SK-N-SH treated with all-trans-retinoic acid at 6 μM for 48 hours (cell line): ENCODE measurements at regions not wholly inside any gene's neighbourhood (a gene's known extent, or its start where the extent isn't known, plus 50 kb on each side); places are given as distances from the start of the nearest gene placed in this dataset.

Experiments used
- ATAC-seq: fragments of 200-7000 bp; cut with Tn5 transposase; 3 replicates; pipeline ENCODE4 v1.9.1; 2020; ENCODE audit warnings: mild to moderate bottlenecking, moderate library complexity
- ARNTL ChIP-seq: fragments of 450-650 bp; formaldehyde crosslinking; IDR thresholded peaks from 2 replicates; pipeline ENCODE4 v1.5.0; 2020; ENCODE audit warnings: low read depth, mild to moderate bottlenecking, moderate library complexity, borderline replicate concordance
- BACH2 ChIP-seq: fragments of 250-450 bp; sonication (Bioruptor Pico); IDR thresholded peaks from 2 replicates; pipeline ENCODE4 v1.9.0; 2021; ENCODE audit warnings: mild to moderate bottlenecking, borderline replicate concordance
- CSDC2 ChIP-seq: fragments of 250-450 bp; sonication (Bioruptor Pico); IDR thresholded peaks from 2 replicates; pipeline ENCODE4 v1.5.0; 2020; ENCODE audit warnings: mild to moderate bottlenecking, moderate library complexity
- CSRNP3 ChIP-seq: fragments of 250-450 bp; sonication (Bioruptor Pico); IDR thresholded peaks from 2 replicates; pipeline ENCODE4 v1.5.1; 2021; ENCODE audit warnings: mild to moderate bottlenecking, moderate library complexity
- ESRRG ChIP-seq: fragments of 250-450 bp; sonication (Bioruptor Pico); IDR thresholded peaks from 2 replicates; pipeline ENCODE4 v1.6.1; 2021; ENCODE audit warnings: mild to moderate bottlenecking
- GLIS3 ChIP-seq: fragments of 250-450 bp; sonication (Bioruptor Pico); IDR thresholded peaks from 2 replicates; pipeline ENCODE4 v1.5.0; 2020; ENCODE audit warnings: mild to moderate bottlenecking, moderate library complexity
- ISL1 ChIP-seq: fragments of 250-450 bp; sonication (Bioruptor Pico); IDR thresholded peaks from 2 replicates; pipeline ENCODE4 v2.1.2; 2022; ENCODE audit warnings: mild to moderate bottlenecking, moderate library complexity
- OSR1 ChIP-seq: fragments of 250-450 bp; sonication (Bioruptor Pico); IDR thresholded peaks from 2 replicates; pipeline ENCODE4 v1.8.0; 2022; ENCODE audit warnings: moderate library complexity, mild to moderate bottlenecking, inconsistent platforms
- POU6F1 ChIP-seq: fragments of 250-450 bp; sonication (Bioruptor Pico); IDR thresholded peaks from 2 replicates; pipeline ENCODE4 v1.8.0; 2021; ENCODE audit warnings: low read depth, mild to moderate bottlenecking, moderate library complexity, borderline replicate concordance
- RARB ChIP-seq: fragments of 250-450 bp; sonication (Bioruptor Pico); IDR thresholded peaks from 2 replicates; pipeline ENCODE4 v1.8.0; 2021; ENCODE audit warnings: mild to moderate bottlenecking, moderate library complexity
- SNAI2 ChIP-seq: fragments of 250-450 bp; sonication (Bioruptor Pico); IDR thresholded peaks from 2 replicates; pipeline ENCODE4 v1.5.0; 2020; ENCODE audit warnings: mild to moderate bottlenecking, moderate library complexity
- TCF4 ChIP-seq: fragments of 250-450 bp; sonication (Bioruptor Pico); IDR thresholded peaks from 2 replicates; pipeline ENCODE4 v1.8.0; 2021; ENCODE audit warnings: mild to moderate bottlenecking, moderate library complexity, borderline replicate concordance
- TOX ChIP-seq: fragments of 250-450 bp; sonication (Bioruptor Pico); IDR thresholded peaks from 2 replicates; pipeline ENCODE4 v1.8.0; 2021; ENCODE audit warnings: mild to moderate bottlenecking, moderate library complexity, borderline replicate concordance
- TSHZ2 ChIP-seq: fragments of 250-450 bp; sonication (Bioruptor Pico); IDR thresholded peaks from 2 replicates; pipeline ENCODE4 v1.5.0; 2020; ENCODE audit warnings: mild to moderate bottlenecking, moderate library complexity
- ZFP3 ChIP-seq: fragments of 250-450 bp; sonication (Bioruptor Pico); IDR thresholded peaks from 2 replicates; pipeline ENCODE4 v1.5.0; 2020; ENCODE audit warnings: mild to moderate bottlenecking, moderate library complexity
- ZFP30 ChIP-seq: fragments of 450-650 bp; formaldehyde crosslinking; IDR thresholded peaks from 2 replicates; pipeline ENCODE4 v1.5.0; 2022; ENCODE audit warnings: mild to moderate bottlenecking, moderate library complexity
- ZNF565 ChIP-seq: fragments of 450-650 bp; formaldehyde crosslinking; conservative IDR thresholded peaks from 2 replicates; pipeline ENCODE4 v1.5.0; 2020; ENCODE audit warnings: low read depth, mild to moderate bottlenecking, moderate library complexity
- ZNF70 ChIP-seq: fragments of 450-650 bp; formaldehyde crosslinking; IDR thresholded peaks from 2 replicates; pipeline ENCODE4 v1.5.0; 2020; ENCODE audit warnings: mild to moderate bottlenecking, moderate library complexity
- ZNF8 ChIP-seq: fragments of 450-650 bp; formaldehyde crosslinking; IDR thresholded peaks from 2 replicates; pipeline ENCODE4 v1.5.0; 2020; ENCODE audit warnings: mild to moderate bottlenecking, moderate library complexity
- TF ChIP-seq, protein P1 (sequence below): fragments of 250-450 bp; sonication (Bioruptor Pico); IDR thresholded peaks from 2 replicates; pipeline ENCODE4 v1.8.0; 2020; ENCODE audit warnings: mild to moderate bottlenecking, moderate library complexity, borderline replicate concordance
- TF ChIP-seq, protein P2 (sequence below): fragments of 250-450 bp; sonication (Bioruptor Pico); IDR thresholded peaks from 2 replicates; pipeline ENCODE4 v1.5.1; 2020; ENCODE audit warnings: low read depth, mild to moderate bottlenecking, moderate library complexity

- ATAC-seq, result no peak
- TF ChIP-seq TOX (CRISPR knock-in tag) (no peak), CSDC2 (CRISPR knock-in tag) (no peak), ISL1 (no peak), ZFP30 (CRISPR knock-in tag) (no peak), BACH2 (CRISPR knock-in tag) (no peak), ZNF70 (no peak), OSR1 (CRISPR knock-in tag) (no peak), CSRNP3 (CRISPR knock-in tag) (no peak), ESRRG (CRISPR knock-in tag) (no peak), ZFP3 (no peak), ZNF8 (no peak), GLIS3 (CRISPR knock-in tag) (no peak)
- TF ChIP-seq, protein P1, sequence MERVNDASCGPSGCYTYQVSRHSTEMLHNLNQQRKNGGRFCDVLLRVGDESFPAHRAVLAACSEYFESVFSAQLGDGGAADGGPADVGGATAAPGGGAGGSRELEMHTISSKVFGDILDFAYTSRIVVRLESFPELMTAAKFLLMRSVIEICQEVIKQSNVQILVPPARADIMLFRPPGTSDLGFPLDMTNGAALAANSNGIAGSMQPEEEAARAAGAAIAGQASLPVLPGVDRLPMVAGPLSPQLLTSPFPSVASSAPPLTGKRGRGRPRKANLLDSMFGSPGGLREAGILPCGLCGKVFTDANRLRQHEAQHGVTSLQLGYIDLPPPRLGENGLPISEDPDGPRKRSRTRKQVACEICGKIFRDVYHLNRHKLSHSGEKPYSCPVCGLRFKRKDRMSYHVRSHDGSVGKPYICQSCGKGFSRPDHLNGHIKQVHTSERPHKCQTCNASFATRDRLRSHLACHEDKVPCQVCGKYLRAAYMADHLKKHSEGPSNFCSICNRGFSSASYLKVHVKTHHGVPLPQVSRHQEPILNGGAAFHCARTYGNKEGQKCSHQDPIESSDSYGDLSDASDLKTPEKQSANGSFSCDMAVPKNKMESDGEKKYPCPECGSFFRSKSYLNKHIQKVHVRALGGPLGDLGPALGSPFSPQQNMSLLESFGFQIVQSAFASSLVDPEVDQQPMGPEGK (CRISPR knock-in tag), result no peak
Observed at GRCh38 chr13:22655106-22655852, 525.5 kb upstream of the SGCG start.

- TF ChIP-seq GLIS3 (CRISPR knock-in tag) (no peak), RARB (CRISPR knock-in tag) (no peak), SNAI2 (CRISPR knock-in tag) (no peak), TOX (CRISPR knock-in tag) (no peak), ISL1 (no peak), OSR1 (CRISPR knock-in tag) (no peak), CSDC2 (CRISPR knock-in tag) (no peak), TSHZ2 (CRISPR knock-in tag) (no peak), ZNF70 (no peak), CSRNP3 (CRISPR knock-in tag) (no peak), POU6F1 (CRISPR knock-in tag) (no peak), ZNF565 (CRISPR knock-in tag) (no peak), ZFP30 (CRISPR knock-in tag) (no peak), TCF4 (CRISPR knock-in tag) (no peak), ZFP3 (no peak), ARNTL (CRISPR knock-in tag) (no peak), ESRRG (CRISPR knock-in tag) (no peak)
- TF ChIP-seq, protein P2, sequence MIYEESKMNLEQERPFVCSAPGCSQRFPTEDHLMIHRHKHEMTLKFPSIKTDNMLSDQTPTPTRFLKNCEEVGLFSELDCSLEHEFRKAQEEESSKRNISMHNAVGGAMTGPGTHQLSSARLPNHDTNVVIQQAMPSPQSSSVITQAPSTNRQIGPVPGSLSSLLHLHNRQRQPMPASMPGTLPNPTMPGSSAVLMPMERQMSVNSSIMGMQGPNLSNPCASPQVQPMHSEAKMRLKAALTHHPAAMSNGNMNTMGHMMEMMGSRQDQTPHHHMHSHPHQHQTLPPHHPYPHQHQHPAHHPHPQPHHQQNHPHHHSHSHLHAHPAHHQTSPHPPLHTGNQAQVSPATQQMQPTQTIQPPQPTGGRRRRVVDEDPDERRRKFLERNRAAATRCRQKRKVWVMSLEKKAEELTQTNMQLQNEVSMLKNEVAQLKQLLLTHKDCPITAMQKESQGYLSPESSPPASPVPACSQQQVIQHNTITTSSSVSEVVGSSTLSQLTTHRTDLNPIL (CRISPR knock-in tag), result no peak
- TF ChIP-seq, protein P1 (CRISPR knock-in tag), result no peak
- ATAC-seq, result no peak
Observed at GRCh38 chr13:22662771-22663170, 518.0 kb upstream of the SGCG start.
